Rectal smooth muscle tissue (tissue), 1 donor: ENCODE measurements at regions not wholly inside any gene's neighbourhood (a gene's known extent, or its start where the extent isn't known, plus 50 kb on each side); places are given as distances from the start of the nearest gene placed in this dataset.
"Not testable (repeated sequence)": the region's sequence is repeated elsewhere in the genome, so short reads cannot be mapped to it uniquely, and the experiment has no call there.

ENCODE experiments used
- H3K27ac ChIP-seq: one replicate; pipeline ENCODE4 v1.7.0; 2013; ENCODE audit warnings: low read depth, low read length, inconsistent platforms
- H3K27me3 ChIP-seq: one replicate; pipeline ENCODE4 v1.7.0; 2013; ENCODE audit warnings: low read length; ENCODE audit not compliant: control insufficient read depth, insufficient read depth
- H3K36me3 ChIP-seq: one replicate; pipeline ENCODE4 v1.7.0; 2013; ENCODE audit warnings: low read length; ENCODE audit not compliant: control insufficient read depth, insufficient read depth
- H3K4me1 ChIP-seq: one replicate; pipeline ENCODE4 v1.7.0; 2013; ENCODE audit warnings: low read length; ENCODE audit not compliant: control insufficient read depth, insufficient read depth
- H3K4me3 ChIP-seq: one replicate; pipeline ENCODE4 v1.7.0; 2013; ENCODE audit warnings: low read length
- H3K9ac ChIP-seq: one replicate; pipeline ENCODE4 v1.7.0; 2013; ENCODE audit warnings: low read length

- Histone ChIP-seq H3K27ac (no peak overlapping the region), H3K4me3 (no peak overlapping the region), H3K27me3 (no peaks in the 10 kb centered on the region), H3K9ac (no peak overlapping the region), H3K4me1 (no peaks in the 10 kb centered on the region), H3K36me3 (no peaks in the 10 kb centered on the region)
Measured at GRCh38 chr4:11097725-11098124, 331.0 kb downstream of the HS3ST1 start.

DNA sequence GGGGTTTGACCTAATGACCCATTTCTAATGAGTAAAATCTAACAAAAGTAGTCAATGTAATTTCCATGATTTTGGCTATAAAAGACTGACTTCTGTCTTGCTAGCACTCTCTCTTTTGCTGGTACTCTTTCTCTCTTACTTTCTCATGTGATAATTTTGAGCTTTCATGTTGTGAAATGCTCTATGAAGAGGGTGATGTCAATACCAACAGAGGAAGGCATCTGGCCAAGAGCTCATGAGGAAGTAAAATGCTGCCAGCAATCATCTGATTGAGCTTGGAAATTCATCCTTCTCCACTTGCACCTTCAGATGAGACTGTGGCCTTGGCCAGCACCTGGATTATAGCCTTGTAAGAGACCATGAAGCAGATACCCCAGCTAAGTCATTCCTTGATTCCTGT lies 347.7 kb downstream of the HS3ST1 start:
- Histone ChIP-seq H3K36me3 (no peaks in the 10 kb centered on the region), H3K27me3 (no peaks in the 10 kb centered on the region), H3K9ac (no peak overlapping the region), H3K4me1 (no peaks in the 10 kb centered on the region), H3K27ac (no peak overlapping the region), H3K4me3 (no peak overlapping the region)

DNA sequence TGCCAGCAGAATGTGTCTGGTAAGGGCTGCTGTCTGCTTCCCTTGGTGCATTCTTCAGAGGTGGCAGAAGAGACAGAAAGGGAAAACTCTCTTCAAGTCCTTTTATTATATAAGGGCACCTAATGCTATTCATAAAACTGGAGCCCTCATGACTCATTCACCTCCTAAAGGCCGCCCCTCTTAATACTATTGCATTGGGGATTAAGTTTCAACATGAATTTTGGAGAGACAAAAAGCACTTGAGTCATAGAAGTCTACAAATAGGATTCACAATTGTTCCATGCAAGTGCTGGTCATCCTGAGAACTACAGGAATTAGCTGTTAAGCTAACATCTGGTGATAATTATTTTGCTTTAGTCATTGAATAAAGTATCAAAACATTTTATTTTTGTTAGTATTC lies 349.5 kb downstream of the HS3ST1 start:
- Histone ChIP-seq H3K4me1 (no peaks in the 10 kb centered on the region), H3K9ac (no peak overlapping the region), H3K36me3 (no peaks in the 10 kb centered on the region), H3K27me3 (no peaks in the 10 kb centered on the region), H3K4me3 (no peak overlapping the region), H3K27ac (no peak overlapping the region)

GRCh38 chr4:11074581-11075241 lies 354.0 kb downstream of the HS3ST1 start:
- Histone ChIP-seq H3K9ac (no peak overlapping the region), H3K4me1 (no peaks in the 10 kb centered on the region), H3K27ac (no peak overlapping the region), H3K36me3 (no peaks in the 10 kb centered on the region), H3K4me3 (no peak overlapping the region), H3K27me3 (no peaks in the 10 kb centered on the region)

- H3K4me1 ChIP-seq, result no peaks in the 10 kb centered on the region
- no peak overlapping the region for H3K4me3 ChIP-seq
- H3K27ac ChIP-seq, result no peak overlapping the region
- H3K27me3 ChIP-seq, result no peaks in the 10 kb centered on the region
- no peak overlapping the region for H3K9ac ChIP-seq
- H3K36me3 ChIP-seq, result no peaks in the 10 kb centered on the region
Measured at GRCh38 chr4:11073621-11074051, 355.1 kb downstream of the HS3ST1 start.

DNA sequence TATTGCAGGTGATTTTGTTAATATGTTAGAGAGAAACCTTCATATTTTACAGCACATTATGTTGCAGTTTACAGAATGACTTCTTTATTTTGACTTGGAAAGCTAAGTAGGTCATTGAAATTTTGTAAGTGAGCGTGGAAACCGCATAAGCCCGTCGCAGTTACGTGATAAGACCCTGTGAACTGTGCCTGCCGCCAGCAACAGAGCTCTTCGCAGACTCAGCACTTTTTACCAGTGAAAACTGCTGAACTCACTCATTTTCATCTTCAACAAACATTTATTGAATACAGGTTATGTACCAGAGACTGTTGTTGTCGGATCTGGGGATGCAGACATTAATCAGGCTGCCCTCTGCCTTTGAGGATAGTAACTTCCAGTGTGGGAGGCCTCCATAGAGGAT lies 355.7 kb downstream of the HS3ST1 start:
- Histone ChIP-seq H3K4me3 (no peak overlapping the region), H3K36me3 (no peaks in the 10 kb centered on the region), H3K27me3 (no peaks in the 10 kb centered on the region), H3K27ac (no peak overlapping the region), H3K9ac (no peak overlapping the region), H3K4me1 (no peaks in the 10 kb centered on the region)

- Histone ChIP-seq H3K27ac (no peak overlapping the region), H3K36me3 (no peaks in the 10 kb centered on the region), H3K4me1 (no peaks in the 10 kb centered on the region), H3K27me3 (no peaks in the 10 kb centered on the region), H3K4me3 (no peak overlapping the region), H3K9ac (no peak overlapping the region)
Measured at GRCh38 chr4:11072463-11072862, 356.2 kb downstream of the HS3ST1 start.

DNA sequence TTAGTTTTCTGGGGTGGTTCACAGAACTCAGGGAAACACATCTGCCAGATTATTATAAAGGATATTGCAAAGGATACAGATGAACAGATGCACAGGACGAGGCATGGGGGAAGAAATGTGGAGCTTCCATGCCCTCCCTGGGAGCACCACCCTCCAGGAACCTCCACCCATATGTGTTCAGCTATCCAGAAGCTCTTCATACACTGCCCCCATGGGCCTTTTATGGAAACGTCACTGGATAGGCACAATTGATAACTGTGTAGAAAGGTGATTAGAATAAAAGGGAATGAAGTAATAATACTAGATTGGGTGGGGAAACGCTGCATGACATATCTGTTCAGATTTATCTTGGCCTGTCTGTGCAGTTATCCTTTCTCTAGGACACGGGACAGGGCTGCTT lies 357.9 kb downstream of the HS3ST1 start:
- Histone ChIP-seq H3K4me1 (no peaks in the 10 kb centered on the region), H3K27ac (no peak overlapping the region), H3K4me3 (no peak overlapping the region), H3K9ac (no peak overlapping the region), H3K27me3 (no peaks in the 10 kb centered on the region), H3K36me3 (no peaks in the 10 kb centered on the region)

GRCh38 chr4:11069581-11070211 lies 359.0 kb downstream of the HS3ST1 start:
- Histone ChIP-seq H3K27ac (no peak overlapping the region), H3K27me3 (no peaks in the 10 kb centered on the region), H3K36me3 (no peaks in the 10 kb centered on the region), H3K9ac (no peak overlapping the region), H3K4me3 (no peak overlapping the region), H3K4me1 (no peaks in the 10 kb centered on the region)

- Histone ChIP-seq H3K9ac (no peak overlapping the region), H3K27me3 (no peaks in the 10 kb centered on the region), H3K36me3 (no peaks in the 10 kb centered on the region)
Measured at GRCh38 chr4:11069083-11069482, 359.6 kb downstream of the HS3ST1 start.

GRCh38 chr4:11066584-11066983 lies 362.1 kb downstream of the HS3ST1 start:
- not testable (repeated sequence) for H3K27me3 ChIP-seq, H3K4me3 ChIP-seq, H3K36me3 ChIP-seq, H3K27ac ChIP-seq, H3K9ac ChIP-seq, H3K4me1 ChIP-seq

More at GRCh38 chr4:11069083-11069482, 359.6 kb downstream of the HS3ST1 start:
- H3K4me1 ChIP-seq, result no peaks in the 10 kb centered on the region
- H3K4me3 ChIP-seq, result no peak overlapping the region
- no peak overlapping the region for H3K27ac ChIP-seq

GRCh38 chr4:11060637-11061036 lies 368.1 kb downstream of the HS3ST1 start:
- H3K4me1 ChIP-seq, H3K27me3 ChIP-seq, H3K27ac ChIP-seq, H3K9ac ChIP-seq, H3K36me3 ChIP-seq, H3K4me3 ChIP-seq: not testable (repeated sequence)

- H3K9ac ChIP-seq, H3K27ac ChIP-seq, H3K36me3 ChIP-seq, H3K4me3 ChIP-seq, H3K4me1 ChIP-seq, H3K27me3 ChIP-seq: not testable (repeated sequence)
Measured at GRCh38 chr4:11054937-11055336, 370.4 kb upstream of the CLNK start.
